ENCODE measurements at regions not wholly inside any gene's neighbourhood (a gene's known extent, or its start where the extent isn't known, plus 50 kb on each side); places are given as distances from the start of the nearest gene placed in this dataset.

GRCh38 chr14:76974365-76974764 lies 54.1 kb downstream of the IRF2BPL start:
- Histone ChIP-seq H4K20me1 (ENCODE audit: insufficient read depth, low read length) (no peaks in the 10 kb centered on the region), H3K36me3 (replicated peaks in 1 of 2; ENCODE audit: control insufficient read depth in 1 of 2, insufficient read depth in 2 of 2, low read length in 2 of 2) (no peaks in the 10 kb centered on the region), H3K9me3 (replicated peaks in 1 of 2; ENCODE audit: control insufficient read depth in 1 of 2, insufficient read depth in 1 of 2, low read length in 2 of 2) (no peaks in the 10 kb centered on the region), H3K27me3 (ENCODE audit: control insufficient read depth in 2 of 2, insufficient read depth in 2 of 2, low read length in 2 of 2) (no peaks in the 10 kb centered on the region), H3K4me2 (replicated peaks; ENCODE audit: extremely low read depth, low read length, poor library complexity, severe bottlenecking) (no peak overlapping the region), H3K9ac (ENCODE audit: insufficient read depth, low read length, poor library complexity, severe bottlenecking) (no peak overlapping the region), H3K79me2 (ENCODE audit: insufficient read depth, low read length) (no peaks in the 10 kb centered on the region), H3K4me3 (replicated peaks in 1 of 3; ENCODE audit: low read depth in 2 of 3, low read length in 3 of 3) (no peak overlapping the region), H3K4me1 (ENCODE audit: control insufficient read depth in 1 of 2, insufficient read depth in 2 of 2, low read length in 2 of 2) (peaks cover 17 to 20% of the 10 kb centered on the region in 2 donors), H2AFZ (ENCODE audit: insufficient read depth, low read depth, low read length, poor library complexity, severe bottlenecking) (no peak overlapping the region), H3K27ac (ENCODE audit: low read depth in 1 of 2, low read length in 2 of 2) (no peak overlapping the region)
- DNase-seq = no peak
- Mint-ChIP-seq H3K27ac (no peak overlapping the region), H3K4me1 (peaks cover 17% of the 10 kb centered on the region), H3K36me3 (no peaks in the 10 kb centered on the region), H3K4me3 (no peak overlapping the region), H3K9me3 (no peaks in the 10 kb centered on the region), H3K27me3 (ENCODE audit: low read depth in 3 of 3) (peaks cover 0 to 4% (median 3%) of the 10 kb centered on the region in 3 donors)
- WGBS (ENCODE audit: insufficient coverage) = 100% methylated on average over 2 of the region's 2 CpGs
- intact Hi-C loops (cut with micrococcal nuclease) = no loop called here
- no peak for TF ChIP-seq CTCF (IDR thresholded peaks at IDR 0.05)

GRCh38 chr14:76971549-76971948 lies 57.0 kb downstream of the IRF2BPL start:
- Histone ChIP-seq H2AFZ (ENCODE audit: insufficient read depth, low read depth, low read length, poor library complexity, severe bottlenecking) (no peak overlapping the region), H3K27ac (ENCODE audit: low read depth in 1 of 2, low read length in 2 of 2) (no peak overlapping the region), H3K36me3 (replicated peaks in 1 of 2; ENCODE audit: control insufficient read depth in 1 of 2, insufficient read depth in 2 of 2, low read length in 2 of 2) (no peaks in the 10 kb centered on the region), H3K4me2 (replicated peaks; ENCODE audit: extremely low read depth, low read length, poor library complexity, severe bottlenecking) (no peak overlapping the region), H3K27me3 (ENCODE audit: control insufficient read depth in 2 of 2, insufficient read depth in 2 of 2, low read length in 2 of 2) (no peaks in the 10 kb centered on the region), H3K4me3 (replicated peaks in 1 of 3; ENCODE audit: low read depth in 2 of 3, low read length in 3 of 3) (no peak overlapping the region), H3K9me3 (replicated peaks in 1 of 2; ENCODE audit: control insufficient read depth in 1 of 2, insufficient read depth in 1 of 2, low read length in 2 of 2) (no peaks in the 10 kb centered on the region), H3K4me1 (ENCODE audit: control insufficient read depth in 1 of 2, insufficient read depth in 2 of 2, low read length in 2 of 2) (no peaks in the 10 kb centered on the region), H4K20me1 (ENCODE audit: insufficient read depth, low read length) (no peaks in the 10 kb centered on the region), H3K9ac (ENCODE audit: insufficient read depth, low read length, poor library complexity, severe bottlenecking) (no peak overlapping the region), H3K79me2 (ENCODE audit: insufficient read depth, low read length) (no peaks in the 10 kb centered on the region)
- H3K4me1 Mint-ChIP-seq = no peaks in the 10 kb centered on the region
- H3K4me3 Mint-ChIP-seq = no peak overlapping the region
- TF ChIP-seq CTCF (IDR thresholded peaks at IDR 0.05) = no peak
- no peak for DNase-seq
- no peak overlapping the region for H3K27ac Mint-ChIP-seq
- 97% methylated on average over 6 of the region's 6 CpGs for WGBS (ENCODE audit: insufficient coverage)
- intact Hi-C loops (cut with micrococcal nuclease) = no loop called here
- H3K9me3 Mint-ChIP-seq = no peaks in the 10 kb centered on the region
- H3K27me3 Mint-ChIP-seq (ENCODE audit: low read depth in 3 of 3) = peaks cover 0 to 8% (median 2%) of the 10 kb centered on the region in 3 donors
- no peaks in the 10 kb centered on the region for H3K36me3 Mint-ChIP-seq
